Spleen (tissue), 11 donors: ENCODE measurements at regions not wholly inside any gene's neighbourhood (a gene's known extent, or its start where the extent isn't known, plus 50 kb on each side); places are given as distances from the start of the nearest gene placed in this dataset.

Experiments
- DNase-seq: peaks from one replicate; pipeline ENCODE4 v3.0.0-alpha.2; 2020
- H3K27ac ChIP-seq, 8 donors: fragments of 200-600 bp; sonication (generic) in 7 of 8; 1 replicate in 4 of 8; 2 replicates in 4 of 8; pipeline versions ENCODE4 v1.5.0 to v1.8.0; 2016 to 2021; ENCODE audit warnings: inconsistent platforms in 4 of 8, mild to moderate bottlenecking in 4 of 8, moderate library complexity in 1 of 8
- H3K27me3 ChIP-seq, 7 donors: fragments of 200-600 bp; sonication (generic) in 6 of 7; replicated peaks in 1 of 7; 1 replicate in 4 of 7; 2 replicates in 3 of 7; pipeline versions ENCODE4 v1.5.0 to v1.8.0; 2016 to 2021; ENCODE audit warnings: inconsistent platforms in 3 of 7, mild to moderate bottlenecking in 1 of 7
- H3K36me3 ChIP-seq, 6 donors: fragments of 200-600 bp; sonication (generic) in 5 of 6; 1 replicate in 4 of 6; 2 replicates in 2 of 6; pipeline versions ENCODE4 v1.5.0 to v1.8.0; 2016 to 2021; ENCODE audit warnings: inconsistent platforms in 2 of 6
- H3K4me1 ChIP-seq, 6 donors: fragments of 200-600 bp; sonication (generic) in 5 of 6; 1 replicate in 3 of 6; 2 replicates in 3 of 6; pipeline versions ENCODE4 v1.5.0 to v1.8.0; 2016 to 2021; ENCODE audit warnings: inconsistent platforms in 3 of 6
- H3K4me3 ChIP-seq, 8 donors: fragments of 200-600 bp; sonication (generic) in 7 of 8; 1 replicate in 4 of 8; 2 replicates in 4 of 8; pipeline versions ENCODE4 v1.5.0 to v1.8.0; 2016 to 2021; ENCODE audit warnings: inconsistent platforms in 4 of 8, mild to moderate bottlenecking in 4 of 8, moderate library complexity in 2 of 8
- H3K9me3 ChIP-seq, 8 donors: fragments of 200-600 bp; sonication (generic) in 7 of 8; 1 replicate in 4 of 8; 2 replicates in 4 of 8; pipeline versions ENCODE4 v1.5.0 to v1.8.0; 2016 to 2021; ENCODE audit warnings: inconsistent platforms in 4 of 8
- POLR2A ChIP-seq, 3 donors: fragments of 450-650 bp; IDR thresholded peaks; one replicate each; pipeline ENCODE4 v1.5.1; 2017; ENCODE audit warnings: antibody characterized with exemption in 3 of 3, mild to moderate bottlenecking in 1 of 3
- POLR2AphosphoS5 ChIP-seq, 3 donors: sonication (generic); formaldehyde crosslinking; IDR thresholded peaks; one replicate each; pipeline ENCODE4 v1.5.1; 2017; ENCODE audit warnings: antibody characterized with exemption in 3 of 3
- WGBS, 5 donors: extraction: QIAGEN DNeasy Blood & Tissue Kit in 3 of 5; methylation state at CpG; one replicate each; pipeline versions ENCODE4 v1.1.5 to v1.1.7; 2013 to 2018; 5-methylcytosine and 5-hydroxymethylcytosine counted together
- intact Hi-C: fragments of 100-400 bp; cut with DNase I; formaldehyde crosslinking; loops from one replicate; pipeline ENCODE4 v1.15.0; 2023; ENCODE audit warnings: low total_unique reads
- TF ChIP-seq, protein P1 (sequence below), 11 experiments: fragments of 200-600 bp in 7 of 11; fragments of 450-650 bp in 4 of 11; sonication (generic) in 4 of 11; IDR thresholded peaks in 8 of 11; conservative IDR thresholded peaks in 3 of 11; 1 replicate in 7 of 11; 2 replicates in 4 of 11; pipeline versions ENCODE4 v1.4.0 to v1.8.0; 2016 to 2021; ENCODE audit warnings: antibody characterized with exemption in 11 of 11, inconsistent platforms in 4 of 11, mild to moderate bottlenecking in 1 of 11
- donor health status: healthy with polysubstance abuse.
- donor health status: DM: no; HTN: no; CAD: no; lungs with moderate emphysema.
- donor health status: DM: no; HTN: no; CAD: no.
- donor health status: Bipolar disorder and iron deficiency.
- donor health status: healthy.
- donor health status: DM: no; HTN: no; CAD: no.
- donor health status: DM: yes; HTN: yes; CAD: no.

DNA sequence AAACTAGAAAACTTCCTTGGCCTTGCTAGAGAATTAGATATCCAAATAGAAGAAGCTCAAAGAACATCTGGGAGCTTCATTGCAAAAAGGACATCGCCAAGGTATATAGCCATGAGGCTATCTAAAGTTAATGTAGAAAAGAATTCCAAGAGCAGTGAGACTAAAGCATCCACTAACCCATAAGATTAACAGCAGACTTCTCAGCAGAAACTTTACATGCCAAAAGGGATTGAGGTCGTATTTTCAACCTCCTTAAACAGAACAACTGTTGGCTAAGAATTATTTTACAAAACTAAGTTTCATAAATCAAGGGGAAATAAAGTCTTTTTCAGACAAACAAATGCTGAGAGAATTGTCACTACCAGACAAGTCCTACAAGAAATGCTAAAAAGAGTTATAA is 149.1 kb upstream of the COL21A1 start:
- Histone ChIP-seq H3K36me3 (no peaks in the 10 kb centered on the region), H3K4me1 (no peaks in the 10 kb centered on the region), H3K27ac (no peak overlapping the region), H3K9me3 (peaks cover 0 to 5% (median under 1%) of the 10 kb centered on the region in 8 donors), H3K27me3 (no peaks in the 10 kb centered on the region), H3K4me3 (no peak overlapping the region)
- no peak for DNase-seq
- 76 to 88% (median 85%) methylated on average over 2 of the region's 2 CpGs for WGBS, 5 donors
- intact Hi-C loops = no loop called here
- no peak for TF ChIP-seq POLR2A (IDR thresholded peaks at IDR 0.05)
- TF ChIP-seq POLR2AphosphoS5 (IDR thresholded peaks at IDR 0.05) = no peak
- TF ChIP-seq, protein P1, sequence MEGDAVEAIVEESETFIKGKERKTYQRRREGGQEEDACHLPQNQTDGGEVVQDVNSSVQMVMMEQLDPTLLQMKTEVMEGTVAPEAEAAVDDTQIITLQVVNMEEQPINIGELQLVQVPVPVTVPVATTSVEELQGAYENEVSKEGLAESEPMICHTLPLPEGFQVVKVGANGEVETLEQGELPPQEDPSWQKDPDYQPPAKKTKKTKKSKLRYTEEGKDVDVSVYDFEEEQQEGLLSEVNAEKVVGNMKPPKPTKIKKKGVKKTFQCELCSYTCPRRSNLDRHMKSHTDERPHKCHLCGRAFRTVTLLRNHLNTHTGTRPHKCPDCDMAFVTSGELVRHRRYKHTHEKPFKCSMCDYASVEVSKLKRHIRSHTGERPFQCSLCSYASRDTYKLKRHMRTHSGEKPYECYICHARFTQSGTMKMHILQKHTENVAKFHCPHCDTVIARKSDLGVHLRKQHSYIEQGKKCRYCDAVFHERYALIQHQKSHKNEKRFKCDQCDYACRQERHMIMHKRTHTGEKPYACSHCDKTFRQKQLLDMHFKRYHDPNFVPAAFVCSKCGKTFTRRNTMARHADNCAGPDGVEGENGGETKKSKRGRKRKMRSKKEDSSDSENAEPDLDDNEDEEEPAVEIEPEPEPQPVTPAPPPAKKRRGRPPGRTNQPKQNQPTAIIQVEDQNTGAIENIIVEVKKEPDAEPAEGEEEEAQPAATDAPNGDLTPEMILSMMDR (IDR thresholded peaks at IDR 0.05 in 8 of 11, conservative IDR thresholded peaks at IDR 0.05 in 3 of 11) = no peak

DNA sequence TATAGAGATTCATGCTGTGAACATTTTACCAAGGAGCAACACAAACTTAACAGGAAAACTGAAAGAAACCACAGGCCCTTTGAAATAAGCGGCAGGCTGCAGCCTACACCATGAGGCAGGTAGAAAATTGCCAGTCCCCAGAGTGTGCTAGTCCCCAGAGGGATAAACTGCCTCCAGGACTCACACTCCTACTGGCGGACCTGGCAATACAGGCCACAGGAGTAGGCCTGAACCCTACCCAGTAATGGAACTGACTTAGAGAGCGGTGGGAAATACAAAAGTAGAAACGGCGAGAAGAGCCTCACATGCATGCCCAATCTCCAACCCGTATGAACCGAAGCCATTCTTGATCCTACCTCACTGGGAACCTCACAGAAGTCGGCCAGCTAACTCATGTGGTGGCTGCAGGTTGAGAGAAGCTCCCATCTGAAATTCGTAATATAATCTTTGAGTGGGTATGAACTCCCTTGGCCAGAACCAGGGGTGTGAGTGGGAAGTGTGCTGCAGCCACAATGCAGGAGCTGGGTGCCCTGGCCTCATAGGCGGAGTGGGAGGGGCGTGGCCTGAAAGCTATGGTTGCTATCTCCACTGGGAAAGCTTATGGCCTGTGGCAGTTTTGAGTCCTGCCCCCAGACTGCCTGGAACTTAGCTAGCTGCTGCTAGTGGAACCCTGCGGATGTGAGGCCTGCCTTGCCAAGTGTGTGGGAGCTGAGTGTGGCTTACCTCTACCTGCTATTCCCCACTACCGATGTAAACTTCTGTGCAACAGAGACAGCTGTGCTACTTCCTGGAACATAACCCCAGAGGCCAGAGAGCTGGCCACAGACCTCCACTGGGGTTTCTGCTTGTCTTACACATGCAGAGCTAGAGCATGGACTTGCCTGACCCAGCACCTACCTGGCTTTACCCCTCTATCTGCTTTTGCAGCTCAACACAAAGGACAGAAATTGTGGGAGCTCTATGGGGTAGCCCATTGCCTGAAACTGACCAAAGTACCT is 146.5 kb upstream of the COL21A1 start:
- WGBS, 5 donors = 88 to 92% (median 90%) methylated on average over 13 of the region's 13 CpGs
- Histone ChIP-seq H3K9me3 (peaks cover 0 to 5% (median 0%) of the 10 kb centered on the region in 8 donors), H3K4me3 (no peak overlapping the region), H3K27ac (no peak overlapping the region), H3K4me1 (no peaks in the 10 kb centered on the region), H3K36me3 (no peaks in the 10 kb centered on the region), H3K27me3 (no peaks in the 10 kb centered on the region)
- intact Hi-C loops = no loop called here
- no peak for TF ChIP-seq POLR2AphosphoS5 (IDR thresholded peaks at IDR 0.05)
- TF ChIP-seq, protein P1 (IDR thresholded peaks at IDR 0.05 in 8 of 11, conservative IDR thresholded peaks at IDR 0.05 in 3 of 11) = no peak
- TF ChIP-seq POLR2A (IDR thresholded peaks at IDR 0.05) = no peak
- DNase-seq = no peak

DNA sequence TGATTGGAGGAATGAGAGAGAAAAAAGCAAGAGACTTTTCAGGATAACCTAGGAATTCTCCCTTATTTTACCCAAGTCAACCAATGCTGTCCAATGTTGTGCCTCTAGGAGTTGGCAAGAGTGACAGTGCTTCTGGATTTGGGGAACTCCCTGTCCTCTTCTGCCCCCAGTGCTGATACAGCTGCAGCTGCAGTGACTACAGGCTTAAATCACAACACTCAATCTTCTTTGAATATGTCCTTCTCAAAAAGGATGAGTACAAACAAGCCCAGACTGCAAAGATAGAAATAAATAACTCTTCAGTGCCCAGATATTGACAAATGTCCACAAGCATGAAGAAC is 141.0 kb upstream of the COL21A1 start:
- H3K4me3 ChIP-seq = no peak overlapping the region
- no peaks in the 10 kb centered on the region for H3K36me3 ChIP-seq
- H3K4me1 ChIP-seq = no peaks in the 10 kb centered on the region
- TF ChIP-seq POLR2A (IDR thresholded peaks at IDR 0.05) (no peak), POLR2AphosphoS5 (IDR thresholded peaks at IDR 0.05) (no peak)
- TF ChIP-seq, protein P1 (IDR thresholded peaks at IDR 0.05 in 8 of 11, conservative IDR thresholded peaks at IDR 0.05 in 3 of 11) = no peak
- peaks cover 0 to 5% (median 0%) of the 10 kb centered on the region in 8 donors for H3K9me3 ChIP-seq
- no peaks in the 10 kb centered on the region for H3K27me3 ChIP-seq
- no peak overlapping the region for H3K27ac ChIP-seq
- DNase-seq = no peak
- intact Hi-C loops = no loop called here

DNA sequence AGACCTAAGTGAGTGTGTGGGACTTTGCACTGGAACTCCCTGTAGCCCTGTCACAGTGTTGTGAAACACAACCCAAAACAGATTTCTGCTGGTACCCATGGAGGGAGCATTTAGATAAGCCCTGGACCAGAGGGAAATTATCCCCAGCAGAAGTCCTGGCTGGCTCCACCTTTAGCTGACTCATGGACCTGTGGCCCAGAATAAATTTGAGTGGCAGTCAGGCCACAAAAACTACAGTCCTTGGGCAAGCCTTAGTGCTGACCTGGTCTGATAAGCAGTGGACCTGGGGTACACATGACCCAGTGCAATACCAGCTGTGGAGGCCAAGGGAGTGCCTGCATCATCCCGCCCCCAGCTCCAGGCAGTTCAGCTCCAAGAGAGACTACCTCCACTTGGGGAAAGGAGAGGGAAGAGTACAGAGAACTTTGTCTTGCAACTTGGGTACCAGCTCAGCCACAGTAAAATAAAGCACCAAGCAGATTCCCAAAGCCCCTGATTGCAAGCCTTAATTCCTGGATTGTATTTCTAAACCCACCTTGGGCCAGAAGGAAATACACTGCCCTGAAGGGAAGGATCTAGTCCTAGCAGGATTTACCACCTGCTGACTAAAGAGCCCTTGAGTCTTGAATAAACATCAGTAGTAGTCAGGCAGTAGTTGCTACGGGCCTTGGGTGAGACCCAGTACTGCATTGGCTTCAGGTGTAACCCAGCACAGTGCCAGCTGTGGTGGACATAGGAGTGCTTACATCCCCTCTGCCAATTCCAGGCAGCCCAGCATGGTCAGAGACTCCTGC is 140.4 kb upstream of the COL21A1 start:
- no peaks in the 10 kb centered on the region for H3K27me3 ChIP-seq
- DNase-seq = no peak
- peaks cover 0 to 5% (median 0%) of the 10 kb centered on the region in 8 donors for H3K9me3 ChIP-seq
- 90 to 95% (median 93%) methylated on average over 2 of the region's 2 CpGs for WGBS, 5 donors
- TF ChIP-seq, protein P1 (IDR thresholded peaks at IDR 0.05 in 8 of 11, conservative IDR thresholded peaks at IDR 0.05 in 3 of 11) = no peak
- TF ChIP-seq POLR2A (IDR thresholded peaks at IDR 0.05) = no peak
- no peak for TF ChIP-seq POLR2AphosphoS5 (IDR thresholded peaks at IDR 0.05)
- H3K27ac ChIP-seq = no peak overlapping the region
- no peak overlapping the region for H3K4me3 ChIP-seq
- intact Hi-C loops = no loop called here
- no peaks in the 10 kb centered on the region for H3K36me3 ChIP-seq
- no peaks in the 10 kb centered on the region for H3K4me1 ChIP-seq
